HCT116 (cell line): ENCODE measurements at regions not wholly inside any gene's neighbourhood (a gene's known extent, or its start where the extent isn't known, plus 50 kb on each side); places are given as distances from the start of the nearest gene placed in this dataset.

Experiments
- CTCF ChIP-seq, 3 experiments: fragments of 200-600 bp in 1 of 3; sonication (generic) in 1 of 3; IDR thresholded peaks in 2 of 3; conservative IDR thresholded peaks in 1 of 3; 2 replicates each; pipeline ENCODE4 v1.5.1; 2012 to 2017; ENCODE audit warnings: low read depth in 2 of 3, low read length in 2 of 3, antibody characterized with exemption in 1 of 3, borderline replicate concordance in 1 of 3, control low read depth in 1 of 3, mild to moderate bottlenecking in 1 of 3, mixed read lengths in 1 of 3, mixed run types in 1 of 3, moderate library complexity in 1 of 3; ENCODE audit not compliant: insufficient read depth in 1 of 3
- POLR2A ChIP-seq: IDR thresholded peaks from 2 replicates; pipeline ENCODE4 v1.7.0; 2011; ENCODE audit warnings: borderline replicate concordance; ENCODE audit not compliant: insufficient read depth, insufficient read length; ENCODE audit errors: extremely low read depth
- SP1 ChIP-seq: IDR thresholded peaks from 2 replicates; pipeline ENCODE4 v1.6.1; 2012; ENCODE audit warnings: low read depth

DNA sequence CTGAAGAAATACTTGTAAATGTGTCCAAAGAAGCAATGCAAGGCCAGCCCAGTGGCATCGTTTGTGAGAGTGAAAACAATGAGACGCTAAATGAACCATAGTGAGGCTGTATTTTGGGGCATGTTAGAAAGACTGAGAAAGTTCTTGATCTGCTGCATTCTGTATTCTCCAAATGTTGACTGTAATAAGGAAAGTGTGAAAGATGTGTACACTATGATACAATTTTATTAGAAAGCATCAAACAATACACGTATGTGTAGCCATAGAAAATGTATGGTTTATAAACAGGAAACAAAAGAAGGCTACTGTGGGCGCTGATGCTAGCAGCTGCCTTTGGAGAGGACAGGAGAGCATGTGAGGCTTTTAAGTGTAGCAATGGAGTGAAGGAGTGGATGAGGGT lies 233.5 kb upstream of the E2F8 start:
- TF ChIP-seq POLR2A (no peak), SP1 (no peak), CTCF (IDR thresholded peaks at IDR 0.05 in 2 of 3, conservative IDR thresholded peaks at IDR 0.05 in 1 of 3; ENCODE audit: borderline replicate concordance in 1 of 3, insufficient read depth in 1 of 3, low read depth in 2 of 3, low read length in 2 of 3) (no peak)
